IMR-90 (cell line): ENCODE measurements at regions not wholly inside any gene's neighbourhood (a gene's known extent, or its start where the extent isn't known, plus 50 kb on each side); places are given as distances from the start of the nearest gene placed in this dataset.

Source experiments
- ATAC-seq: fragments of 200-7000 bp; cut with Tn5 transposase; 2 replicates; pipeline ENCODE4 v1.9.1; 2020; ENCODE audit warnings: low read depth, mild to moderate bottlenecking, moderate library complexity
- BruUV-seq: library from RNA; stranded (reverse); fragments of 400-500 nt; replicated peaks from 2 replicates; lab custom pipeline; 2021; lab: Mats Ljungman, UMichigan
- CTCF ChIA-PET: fragments of 300-600 bp; formaldehyde crosslinking; extraction: SDS; loops from one replicate; lab custom pipeline; 2021; ENCODE audit warnings: antibody characterized with exemption; lab: Yijun Ruan, JAX
- POLR2A ChIA-PET: fragments of 300-600 bp; sonication (Branson Sonifier 250); formaldehyde crosslinking; loops from one replicate; lab custom pipeline; 2022; ENCODE audit warnings: antibody characterized with exemption; ENCODE audit not compliant: unreplicated experiment; lab: Charles Lee
- DNase-seq: peaks from one replicate; pipeline ENCODE4 v3.0.0; 2013
- H2AFZ ChIP-seq: replicated peaks from 2 replicates; pipeline ENCODE3; 2013; ENCODE audit warnings: low read length, mild to moderate bottlenecking; ENCODE audit not compliant: poor library complexity
- H2AK5ac ChIP-seq: 2 replicates; pipeline ENCODE4 v1.6.1; 2013; ENCODE audit warnings: low read depth, low read length, inconsistent platforms
- H2AK9ac ChIP-seq: replicated peaks from 2 replicates; pipeline ENCODE3; 2013; ENCODE audit warnings: mild to moderate bottlenecking, low read depth, low read length, moderate library complexity; ENCODE audit not compliant: poor library complexity
- H2BK120ac ChIP-seq: 2 replicates; pipeline ENCODE4 v1.6.1; 2013; ENCODE audit warnings: low read depth, low read length, inconsistent platforms
- H2BK15ac ChIP-seq: 3 replicates; pipeline ENCODE4 v1.6.1; 2013; ENCODE audit warnings: low read depth, low read length, inconsistent platforms
- H2BK20ac ChIP-seq: 2 replicates; pipeline ENCODE4 v1.6.1; 2013; ENCODE audit warnings: low read depth, mild to moderate bottlenecking, inconsistent platforms, low read length, moderate library complexity
- H2BK5ac ChIP-seq: 2 replicates; pipeline ENCODE4 v1.6.1; 2013; ENCODE audit warnings: mild to moderate bottlenecking, low read depth, low read length, inconsistent platforms; ENCODE audit not compliant: poor library complexity, severe bottlenecking
- H3K14ac ChIP-seq: replicated peaks from 2 replicates; pipeline ENCODE4 v1.6.1; 2013; ENCODE audit warnings: low read depth, low read length, inconsistent platforms
- H3K18ac ChIP-seq: 2 replicates; pipeline ENCODE4 v1.6.1; 2013; ENCODE audit warnings: low read depth, low read length, control low read depth
- H3K23ac ChIP-seq: 2 replicates; pipeline ENCODE4 v1.6.1; 2013; ENCODE audit warnings: low read depth, low read length, inconsistent platforms
- H3K27ac ChIP-seq: 2 replicates; pipeline ENCODE4 v1.5.1; 2013; ENCODE audit warnings: mild to moderate bottlenecking, control low read depth, low read length; ENCODE audit not compliant: insufficient read depth
- H3K27me3 ChIP-seq: 2 replicates; pipeline ENCODE4 v1.6.1; 2013; ENCODE audit warnings: low read length; ENCODE audit not compliant: control insufficient read depth, insufficient read depth
- H3K36me3 ChIP-seq: 2 replicates; pipeline ENCODE4 v1.6.1; 2013; ENCODE audit warnings: low read length, mixed read lengths; ENCODE audit not compliant: control insufficient read depth, insufficient read depth
- H3K4ac ChIP-seq: 2 replicates; pipeline ENCODE4 v1.6.1; 2013; ENCODE audit warnings: low read depth, low read length, inconsistent platforms
- H3K4me1 ChIP-seq: 2 replicates; pipeline ENCODE4 v1.6.1; 2013; ENCODE audit warnings: low read length, mixed read lengths; ENCODE audit not compliant: control insufficient read depth, insufficient read depth
- H3K4me2 ChIP-seq: 2 replicates; pipeline ENCODE4 v1.6.1; 2013; ENCODE audit warnings: low read depth, mild to moderate bottlenecking, control low read depth, low read length, moderate library complexity
- H3K4me3 ChIP-seq: 2 replicates; pipeline ENCODE4 v1.5.1; 2013; ENCODE audit warnings: low read depth, mild to moderate bottlenecking, control low read depth, low read length, moderate library complexity; ENCODE audit not compliant: insufficient read depth
- H3K56ac ChIP-seq: 2 replicates; pipeline ENCODE4 v1.6.1; 2013; ENCODE audit warnings: low read length, inconsistent platforms; ENCODE audit not compliant: insufficient read depth; ENCODE audit errors: extremely low read depth
- H3K79me1 ChIP-seq, 2 experiments: 2 replicates each; pipeline ENCODE4 v1.6.1; 2013; ENCODE audit warnings: low read length in 2 of 2, inconsistent platforms in 1 of 2, low read depth in 1 of 2
- H3K9ac ChIP-seq: 2 replicates; pipeline ENCODE4 v1.6.1; 2013; ENCODE audit warnings: low read depth, low read length, control low read depth
- H3K9me1 ChIP-seq: 2 replicates; pipeline ENCODE4 v1.6.1; 2013; ENCODE audit warnings: low read length, inconsistent platforms; ENCODE audit not compliant: insufficient read depth
- H3K9me3 ChIP-seq: 2 replicates; pipeline ENCODE4 v1.6.1; 2013; ENCODE audit warnings: low read length; ENCODE audit not compliant: control insufficient read depth, insufficient read depth
- H4K20me1 ChIP-seq: 2 replicates; pipeline ENCODE4 v1.6.1; 2013; ENCODE audit warnings: low read length, inconsistent platforms; ENCODE audit not compliant: insufficient read depth
- H4K5ac ChIP-seq: 2 replicates; pipeline ENCODE4 v1.6.1; 2013; ENCODE audit warnings: mild to moderate bottlenecking, low read depth, low read length, control low read depth
- H4K8ac ChIP-seq, 2 experiments: 2 replicates each; pipeline ENCODE4 v1.6.1; 2013; ENCODE audit warnings: low read depth in 2 of 2, low read length in 2 of 2, control low read depth in 1 of 2, inconsistent platforms in 1 of 2
- H4K91ac ChIP-seq: 2 replicates; pipeline ENCODE4 v1.6.1; 2013; ENCODE audit warnings: low read depth, low read length, inconsistent platforms; ENCODE audit not compliant: insufficient read depth
- BHLHE40 ChIP-seq: fragments of 150-350 bp; IDR thresholded peaks from 2 replicates; pipeline ENCODE4 v1.6.1; 2016; ENCODE audit warnings: mild to moderate bottlenecking, low read depth, low read length
- CEBPB ChIP-seq: IDR thresholded peaks from 2 replicates; pipeline ENCODE4 v1.6.1; 2012; ENCODE audit warnings: low read depth, low read length, improper control_type of control experiment
- CHD1 ChIP-seq: IDR thresholded peaks from 2 replicates; pipeline ENCODE4 v1.6.1; 2012; ENCODE audit warnings: low read depth, low read length, improper control_type of control experiment
- MAFK ChIP-seq: IDR thresholded peaks from 2 replicates; pipeline ENCODE4 v1.6.1; 2012; ENCODE audit warnings: low read depth, low read length, improper control_type of control experiment
- MXI1 ChIP-seq: IDR thresholded peaks from 2 replicates; pipeline ENCODE4 v1.6.1; 2012; ENCODE audit warnings: low read depth, mild to moderate bottlenecking, low read length, moderate library complexity, borderline replicate concordance
- RAD21 ChIP-seq: IDR thresholded peaks from 2 replicates; pipeline ENCODE4 v1.6.1; 2012; ENCODE audit warnings: low read length, improper control_type of control experiment
- RFX5 ChIP-seq: IDR thresholded peaks from 2 replicates; pipeline ENCODE4 v1.8.0; 2012; ENCODE audit warnings: low read depth, mild to moderate bottlenecking, low read length, moderate library complexity
- WGBS, 2 experiments: methylation state at CpG; one replicate each; pipeline versions ENCODE4 v1.1.5 to v1.1.7; 2013; ENCODE audit warnings: missing lambda C conversion rate in 2 of 2; ENCODE audit not compliant: insufficient read length in 1 of 2; ENCODE audit errors: extremely low coverage in 2 of 2; 5-methylcytosine and 5-hydroxymethylcytosine counted together
- dilution Hi-C: fragments of 300-500 bp; cut with HindIII; formaldehyde crosslinking; loops from one replicate; pipeline ENCODE4 v1.14.3; 2018; ENCODE audit warnings: low sequenced_read_pairs; ENCODE audit not compliant: unreplicated experiment
- in situ Hi-C: fragments of 300-500 bp; cut with MboI; formaldehyde crosslinking; loops from 3 replicates; pipeline ENCODE4 v1.14.3; 2019; ENCODE audit warnings: low sequenced_read_pairs, inconsistent platforms, mixed read lengths
- intact Hi-C: fragments of 100-400 bp; cut with micrococcal nuclease; formaldehyde crosslinking; loops from 2 replicates; pipeline ENCODE4 v1.10.0; 2022
- TF ChIP-seq, protein P1 (sequence below): fragments of 150-350 bp; IDR thresholded peaks from 2 replicates; pipeline ENCODE4 v1.6.1; 2017; ENCODE audit warnings: mild to moderate bottlenecking, antibody characterized with exemption, low read length, low read depth

GRCh38 chr4:177239477-177239876, 70.2 kb upstream of the NEIL3 start:
- Histone ChIP-seq H3K27me3 (no peaks in the 10 kb centered on the region), H3K4me3 (no peak overlapping the region), H2BK20ac (no peak overlapping the region), H3K4ac (peak overlapping the region; percentile 53; the same call in 1 of the 2 replicates), H4K91ac (no peak overlapping the region), H4K8ac (peak overlapping the region in 1 of 2 experiments; percentile 60; a peak in 1 of 4 replicates), H3K4me2 (no peak overlapping the region), H4K20me1 (no peaks in the 10 kb centered on the region), H3K79me1 (no peaks in the 10 kb centered on the region), H2BK120ac (no peak overlapping the region; the same call in 1 of the 2 replicates), H2AK5ac (no peak overlapping the region), H3K27ac (peak overlapping the region; percentile 33; the same call in 1 of the 2 replicates), H4K5ac (no peak overlapping the region; the same call in 1 of the 2 replicates), H2BK5ac (peak overlapping the region; percentile 81), H2AFZ (no peak overlapping the region), H3K23ac (no peak overlapping the region), H2AK9ac (no peak overlapping the region), H2BK15ac (no peak overlapping the region), H3K36me3 (no peaks in the 10 kb centered on the region), H3K14ac (no peak overlapping the region), H3K4me1 (peaks cover 2% of the 10 kb centered on the region; the same call in 1 of the 2 replicates), H3K56ac (no peak overlapping the region), H3K9me1 (peaks cover 3% of the 10 kb centered on the region; the same call in 1 of the 2 replicates), H3K9ac (no peak overlapping the region), H3K9me3 (no peaks in the 10 kb centered on the region), H3K18ac (peak overlapping the region; percentile 93; the same call in 1 of the 2 replicates)
- WGBS, 2 experiments: no CpG with 5 or more reads among the region's 1 CpG
- POLR2A ChIA-PET: interaction anchor here (0.5 kb wide), 1 partner anchor 9 kb away, joined by 3 read pairs; no protein-coding TSS in a partner anchor
- intact Hi-C loops (no loop called here), dilution Hi-C loops (no loop called here), in situ Hi-C loops (loop anchor here (10.0 kb wide), 1 partner anchor 855 kb away; no protein-coding TSS in a partner anchor)
- BruUV-seq: no TSS peak
- ATAC-seq: peak; percentile 56
- CTCF ChIA-PET: interaction anchor here (0.9 to 1.4 kb wide), 3 partner anchors 11 to 47 kb away, joined by 3 to 4 read pairs (median 3); no protein-coding TSS in a partner anchor
- peak; percentile 44 for DNase-seq
- TF ChIP-seq CEBPB (no peak), RAD21 (no peak), BHLHE40 (no peak), MXI1 (no peak), MAFK (no peak), RFX5 (no peak), CHD1 (no peak)
- TF ChIP-seq, protein P1, sequence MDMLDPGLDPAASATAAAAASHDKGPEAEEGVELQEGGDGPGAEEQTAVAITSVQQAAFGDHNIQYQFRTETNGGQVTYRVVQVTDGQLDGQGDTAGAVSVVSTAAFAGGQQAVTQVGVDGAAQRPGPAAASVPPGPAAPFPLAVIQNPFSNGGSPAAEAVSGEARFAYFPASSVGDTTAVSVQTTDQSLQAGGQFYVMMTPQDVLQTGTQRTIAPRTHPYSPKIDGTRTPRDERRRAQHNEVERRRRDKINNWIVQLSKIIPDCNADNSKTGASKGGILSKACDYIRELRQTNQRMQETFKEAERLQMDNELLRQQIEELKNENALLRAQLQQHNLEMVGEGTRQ: no peak
